ENCODE measurements at regions not wholly inside any gene's neighbourhood (a gene's known extent, or its start where the extent isn't known, plus 50 kb on each side); places are given as distances from the start of the nearest gene placed in this dataset.
"Not testable (repeated sequence)": the region's sequence is repeated elsewhere in the genome, so short reads cannot be mapped to it uniquely, and the experiment has no call there.

DNA sequence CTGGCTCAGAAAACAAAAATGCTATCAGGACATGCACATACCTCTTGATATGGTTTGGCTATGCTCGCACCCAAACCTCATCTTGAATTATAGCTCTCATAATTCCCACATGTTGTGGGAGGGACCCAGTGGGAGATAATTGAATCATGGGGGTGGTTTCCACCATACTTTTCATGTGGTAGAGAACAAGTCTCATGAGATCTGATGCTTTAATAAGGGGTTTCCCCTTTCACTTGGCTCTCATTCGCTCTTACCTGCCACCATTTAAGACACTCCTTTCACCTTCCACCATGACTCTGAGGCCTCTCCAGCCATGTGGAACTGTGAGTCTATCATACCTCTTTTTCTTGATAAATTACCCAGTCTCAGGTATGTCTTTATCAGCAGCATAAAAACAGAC, 958.6 kb downstream of the TRAM1L1 start:
- Histone ChIP-seq H3K4me1 (ENCODE audit: control insufficient read depth in 1 of 2, insufficient read depth in 2 of 2, low read length in 2 of 2) (no peaks in the 10 kb centered on the region), H3K4me3 (ENCODE audit: low read depth in 1 of 2, low read length in 2 of 2) (no peak overlapping the region), H3K9me3 (ENCODE audit: control insufficient read depth in 1 of 2, low read length in 2 of 2) (no peaks in the 10 kb centered on the region), H3K27ac (ENCODE audit: low read length) (no peak overlapping the region), H3K27me3 (ENCODE audit: low read depth, low read length) (no peaks in the 10 kb centered on the region), H3K36me3 (ENCODE audit: control insufficient read depth in 1 of 2, insufficient read depth in 2 of 2, low read length in 2 of 2) (no peaks in the 10 kb centered on the region)

DNA sequence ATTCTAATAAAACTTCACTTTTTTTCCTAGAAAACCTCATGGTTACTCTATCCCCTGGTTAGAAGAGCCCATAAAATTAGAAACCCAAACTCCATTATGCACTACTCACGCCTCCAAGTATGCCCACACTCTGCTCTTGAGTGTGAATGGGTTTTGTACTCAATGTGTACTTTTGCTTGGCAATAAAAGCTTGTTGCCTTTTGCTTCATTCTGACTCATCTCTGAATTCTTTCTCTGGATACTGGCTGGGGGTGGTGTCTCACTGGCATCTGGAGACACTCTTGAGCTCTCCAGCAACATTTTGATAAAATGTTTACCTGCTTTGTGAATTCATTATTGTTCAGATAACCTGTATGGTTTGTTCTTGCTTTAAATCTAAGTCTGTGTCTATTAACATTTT, 963.3 kb downstream of the TRAM1L1 start:
- H3K4me1 ChIP-seq (ENCODE audit: control insufficient read depth in 1 of 2, insufficient read depth in 2 of 2, low read length in 2 of 2): no peaks in the 10 kb centered on the region
- H3K4me3 ChIP-seq (ENCODE audit: low read depth in 1 of 2, low read length in 2 of 2): no peak overlapping the region
- no peak overlapping the region for H3K27ac ChIP-seq (ENCODE audit: low read length)
- no peaks in the 10 kb centered on the region for H3K9me3 ChIP-seq (ENCODE audit: control insufficient read depth in 1 of 2, low read length in 2 of 2)
- no peaks in the 10 kb centered on the region for H3K36me3 ChIP-seq (ENCODE audit: control insufficient read depth in 1 of 2, insufficient read depth in 2 of 2, low read length in 2 of 2)
- no peaks in the 10 kb centered on the region for H3K27me3 ChIP-seq (ENCODE audit: low read depth, low read length)

DNA sequence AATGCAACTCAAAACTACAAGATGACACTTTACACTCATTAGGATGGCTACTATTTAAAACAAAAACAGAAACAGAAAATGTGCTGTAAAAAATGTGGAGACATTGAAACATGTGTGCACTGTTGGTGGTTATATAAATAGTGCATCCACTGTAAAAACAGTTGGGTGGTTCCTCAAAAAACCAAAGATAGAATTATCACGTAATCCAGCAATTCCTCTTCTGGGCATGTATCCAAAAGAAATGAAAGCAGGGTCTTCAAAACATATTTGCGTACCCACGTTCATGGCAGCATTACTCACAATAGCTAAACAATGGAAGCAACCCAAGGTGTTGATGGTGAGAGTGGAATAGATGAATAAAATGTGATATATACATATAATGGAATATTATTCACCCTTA, 967.2 kb downstream of the TRAM1L1 start:
- H3K27me3 ChIP-seq (ENCODE audit: low read depth, low read length): no peaks in the 10 kb centered on the region
- no peak overlapping the region for H3K27ac ChIP-seq (ENCODE audit: low read length)
- no peaks in the 10 kb centered on the region for H3K9me3 ChIP-seq (ENCODE audit: control insufficient read depth in 1 of 2, low read length in 2 of 2)
- no peaks in the 10 kb centered on the region for H3K36me3 ChIP-seq (ENCODE audit: control insufficient read depth in 1 of 2, insufficient read depth in 2 of 2, low read length in 2 of 2)
- no peaks in the 10 kb centered on the region for H3K4me1 ChIP-seq (ENCODE audit: control insufficient read depth in 1 of 2, insufficient read depth in 2 of 2, low read length in 2 of 2)
- H3K4me3 ChIP-seq (ENCODE audit: low read depth in 1 of 2, low read length in 2 of 2): no peak overlapping the region

GRCh38 chr4:116112861-116113260, 972.5 kb downstream of the TRAM1L1 start:
- not testable (repeated sequence) for H3K9me3 ChIP-seq (ENCODE audit: control insufficient read depth in 1 of 2, low read length in 2 of 2); H3K27me3 ChIP-seq (ENCODE audit: low read depth, low read length); H3K4me1 ChIP-seq (ENCODE audit: control insufficient read depth in 1 of 2, insufficient read depth in 2 of 2, low read length in 2 of 2); H3K4me3 ChIP-seq (ENCODE audit: low read depth in 1 of 2, low read length in 2 of 2); H3K36me3 ChIP-seq (ENCODE audit: control insufficient read depth in 1 of 2, insufficient read depth in 2 of 2, low read length in 2 of 2); H3K27ac ChIP-seq (ENCODE audit: low read length)

DNA sequence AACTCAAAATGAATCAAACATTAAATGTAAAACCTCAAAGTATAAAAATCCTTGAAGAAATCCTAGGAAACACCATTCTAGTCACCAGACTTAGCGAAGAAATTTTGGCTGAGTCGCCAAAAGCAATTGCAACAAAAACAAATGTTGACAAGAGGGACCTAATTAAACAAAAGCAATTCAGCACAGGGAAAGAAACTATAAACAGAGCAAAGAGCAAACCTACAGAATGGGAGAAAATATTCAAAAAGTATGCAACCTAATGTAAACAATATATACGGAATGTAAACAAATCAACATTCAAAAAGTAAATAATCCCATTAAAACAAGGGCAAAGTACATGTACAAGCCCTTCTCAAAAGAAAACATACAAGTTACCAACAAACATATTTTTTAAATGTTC, 974.7 kb downstream of the TRAM1L1 start:
- Histone ChIP-seq H3K27ac (ENCODE audit: low read length) (no peak overlapping the region), H3K27me3 (ENCODE audit: low read depth, low read length) (no peaks in the 10 kb centered on the region), H3K4me1 (ENCODE audit: control insufficient read depth in 1 of 2, insufficient read depth in 2 of 2, low read length in 2 of 2) (no peaks in the 10 kb centered on the region), H3K4me3 (ENCODE audit: low read depth in 1 of 2, low read length in 2 of 2) (no peak overlapping the region), H3K36me3 (ENCODE audit: control insufficient read depth in 1 of 2, insufficient read depth in 2 of 2, low read length in 2 of 2) (no peaks in the 10 kb centered on the region), H3K9me3 (ENCODE audit: control insufficient read depth in 1 of 2, low read length in 2 of 2) (no peaks in the 10 kb centered on the region)

DNA sequence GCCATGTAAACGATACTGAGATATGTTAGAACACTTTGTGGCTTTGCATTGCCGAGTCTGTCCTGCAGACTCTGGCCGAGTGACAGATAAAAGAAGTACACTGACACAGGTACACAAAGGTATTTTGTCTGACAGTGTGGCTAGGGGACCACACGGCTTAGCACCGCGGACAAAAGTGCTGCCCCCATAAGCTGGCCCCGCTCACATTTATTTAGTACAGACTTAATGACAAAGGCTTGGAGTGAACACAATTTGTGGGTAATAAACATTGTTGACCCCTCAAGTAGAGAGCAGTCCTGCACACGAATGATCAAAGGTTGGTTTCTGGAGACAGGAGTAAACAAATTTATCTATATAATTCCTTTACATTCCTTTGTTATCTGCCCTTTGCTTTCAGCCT, 976.8 kb downstream of the TRAM1L1 start:
- Histone ChIP-seq H3K27ac (ENCODE audit: low read length) (no peak overlapping the region), H3K9me3 (ENCODE audit: control insufficient read depth in 1 of 2, low read length in 2 of 2) (no peaks in the 10 kb centered on the region), H3K36me3 (ENCODE audit: control insufficient read depth in 1 of 2, insufficient read depth in 2 of 2, low read length in 2 of 2) (no peaks in the 10 kb centered on the region), H3K27me3 (ENCODE audit: low read depth, low read length) (no peaks in the 10 kb centered on the region), H3K4me1 (ENCODE audit: control insufficient read depth in 1 of 2, insufficient read depth in 2 of 2, low read length in 2 of 2) (no peaks in the 10 kb centered on the region), H3K4me3 (ENCODE audit: low read depth in 1 of 2, low read length in 2 of 2) (no peak overlapping the region)

- H3K9me3 ChIP-seq (ENCODE audit: control insufficient read depth in 1 of 2, low read length in 2 of 2): peaks cover 5 to 8% of the 10 kb centered on the region in 2 donors
- H3K27ac ChIP-seq (ENCODE audit: low read length): no peak overlapping the region
- no peak overlapping the region for H3K4me3 ChIP-seq (ENCODE audit: low read depth in 1 of 2, low read length in 2 of 2)
- no peaks in the 10 kb centered on the region for H3K4me1 ChIP-seq (ENCODE audit: control insufficient read depth in 1 of 2, insufficient read depth in 2 of 2, low read length in 2 of 2)
- H3K27me3 ChIP-seq (ENCODE audit: low read depth, low read length): no peaks in the 10 kb centered on the region
- no peaks in the 10 kb centered on the region for H3K36me3 ChIP-seq (ENCODE audit: control insufficient read depth in 1 of 2, insufficient read depth in 2 of 2, low read length in 2 of 2)
Observed at GRCh38 chr4:116101321-116101720, 984.1 kb downstream of the TRAM1L1 start.

GRCh38 chr4:116099596-116099995, 985.8 kb downstream of the TRAM1L1 start:
- Histone ChIP-seq H3K9me3 (ENCODE audit: control insufficient read depth in 1 of 2, low read length in 2 of 2) (peaks cover 5 to 8% of the 10 kb centered on the region in 2 donors), H3K4me1 (ENCODE audit: control insufficient read depth in 1 of 2, insufficient read depth in 2 of 2, low read length in 2 of 2) (no peaks in the 10 kb centered on the region), H3K27me3 (ENCODE audit: low read depth, low read length) (no peaks in the 10 kb centered on the region), H3K4me3 (ENCODE audit: low read depth in 1 of 2, low read length in 2 of 2) (no peak overlapping the region), H3K36me3 (ENCODE audit: control insufficient read depth in 1 of 2, insufficient read depth in 2 of 2, low read length in 2 of 2) (no peaks in the 10 kb centered on the region), H3K27ac (ENCODE audit: low read length) (no peak overlapping the region)

DNA sequence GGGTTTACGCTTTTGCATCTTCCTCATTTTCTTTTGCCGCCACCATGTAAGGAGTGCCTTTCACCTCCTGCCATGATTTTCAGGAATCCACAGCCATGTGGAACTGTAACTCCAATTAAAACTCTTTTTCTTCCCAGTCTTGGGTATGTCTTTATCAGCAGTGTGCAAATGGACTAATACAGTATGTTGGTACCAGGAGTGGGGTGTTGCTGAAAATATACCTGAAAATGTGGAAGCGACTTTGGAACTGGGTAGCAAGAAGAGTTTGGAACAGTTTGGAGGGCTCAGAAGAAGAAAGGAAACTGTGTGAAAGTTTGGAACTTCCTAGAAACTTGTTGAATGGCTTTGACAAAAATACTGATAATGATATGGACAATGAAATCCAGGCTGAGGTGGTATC, 983.9 kb upstream of the NDST4 start:
- not testable (repeated sequence) for H3K27ac ChIP-seq (ENCODE audit: low read length); H3K36me3 ChIP-seq (ENCODE audit: control insufficient read depth in 1 of 2, insufficient read depth in 2 of 2, low read length in 2 of 2); H3K4me1 ChIP-seq (ENCODE audit: control insufficient read depth in 1 of 2, insufficient read depth in 2 of 2, low read length in 2 of 2); H3K4me3 ChIP-seq (ENCODE audit: low read depth in 1 of 2, low read length in 2 of 2); H3K9me3 ChIP-seq (ENCODE audit: control insufficient read depth in 1 of 2, low read length in 2 of 2); H3K27me3 ChIP-seq (ENCODE audit: low read depth, low read length)

GRCh38 chr4:116092961-116093360, 979.5 kb upstream of the NDST4 start:
- Histone ChIP-seq H3K27me3 (ENCODE audit: low read depth, low read length) (no peaks in the 10 kb centered on the region), H3K4me1 (ENCODE audit: control insufficient read depth in 1 of 2, insufficient read depth in 2 of 2, low read length in 2 of 2) (no peaks in the 10 kb centered on the region), H3K27ac (ENCODE audit: low read length) (no peak overlapping the region), H3K9me3 (ENCODE audit: control insufficient read depth in 1 of 2, low read length in 2 of 2) (peaks cover 2 to 8% of the 10 kb centered on the region in 2 donors), H3K4me3 (ENCODE audit: low read depth in 1 of 2, low read length in 2 of 2) (no peak overlapping the region), H3K36me3 (ENCODE audit: control insufficient read depth in 1 of 2, insufficient read depth in 2 of 2, low read length in 2 of 2) (no peaks in the 10 kb centered on the region)

DNA sequence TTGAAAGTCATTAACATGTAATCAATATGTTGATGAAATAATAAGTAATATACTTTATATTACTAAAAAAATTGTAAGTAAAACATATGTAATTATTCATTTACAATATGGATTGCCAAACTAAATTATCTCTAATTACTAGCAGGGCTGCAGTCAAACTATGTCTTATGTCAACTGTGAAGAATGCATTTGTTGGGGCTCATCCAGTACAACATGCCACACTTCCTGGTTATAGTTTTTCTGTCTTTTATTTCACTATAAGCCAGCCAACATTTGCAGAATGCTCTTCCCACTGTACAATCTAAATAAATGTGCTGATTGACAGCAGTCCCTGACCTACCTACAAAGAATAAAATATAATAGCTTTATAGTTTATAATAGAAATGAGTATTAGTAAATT, 975.4 kb upstream of the NDST4 start:
- Histone ChIP-seq H3K4me1 (ENCODE audit: control insufficient read depth in 1 of 2, insufficient read depth in 2 of 2, low read length in 2 of 2) (no peaks in the 10 kb centered on the region), H3K9me3 (ENCODE audit: control insufficient read depth in 1 of 2, low read length in 2 of 2) (no peaks in the 10 kb centered on the region), H3K27me3 (ENCODE audit: low read depth, low read length) (no peaks in the 10 kb centered on the region), H3K27ac (ENCODE audit: low read length) (no peak overlapping the region), H3K4me3 (ENCODE audit: low read depth in 1 of 2, low read length in 2 of 2) (no peak overlapping the region), H3K36me3 (ENCODE audit: control insufficient read depth in 1 of 2, insufficient read depth in 2 of 2, low read length in 2 of 2) (no peaks in the 10 kb centered on the region)

DNA sequence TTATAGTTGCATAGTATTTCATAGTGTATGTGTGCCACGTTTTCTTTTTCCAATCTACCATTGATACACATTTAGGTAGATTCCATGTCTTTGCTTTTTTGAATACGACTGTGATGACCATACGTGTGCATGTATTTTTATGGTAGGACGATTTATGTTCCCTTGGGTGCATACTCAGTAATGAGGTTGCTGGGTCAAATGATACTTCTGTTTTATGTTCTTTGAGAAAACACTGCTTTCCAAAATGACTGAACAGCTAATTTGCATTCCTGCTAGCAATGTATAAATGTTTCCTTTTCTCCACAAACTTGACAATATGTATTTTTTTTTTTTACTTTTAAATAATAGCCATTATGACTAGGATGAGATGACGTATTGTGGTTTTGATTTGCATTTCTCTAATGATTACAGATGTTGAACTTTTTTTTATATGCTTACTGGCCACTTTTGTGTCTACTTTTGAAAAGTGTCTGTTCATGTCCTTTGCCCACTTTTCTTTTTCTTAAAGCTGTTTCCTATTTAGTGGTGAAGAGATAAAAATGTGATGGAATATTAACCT, 969.5 kb upstream of the NDST4 start:
- no peak overlapping the region for H3K27ac ChIP-seq (ENCODE audit: low read length)
- no peaks in the 10 kb centered on the region for H3K27me3 ChIP-seq (ENCODE audit: low read depth, low read length)
- peaks cover 0 to 4% of the 10 kb centered on the region in 2 donors for H3K9me3 ChIP-seq (ENCODE audit: control insufficient read depth in 1 of 2, low read length in 2 of 2)
- no peak overlapping the region for H3K4me3 ChIP-seq (ENCODE audit: low read depth in 1 of 2, low read length in 2 of 2)
- no peaks in the 10 kb centered on the region for H3K36me3 ChIP-seq (ENCODE audit: control insufficient read depth in 1 of 2, insufficient read depth in 2 of 2, low read length in 2 of 2)
- H3K4me1 ChIP-seq (ENCODE audit: control insufficient read depth in 1 of 2, insufficient read depth in 2 of 2, low read length in 2 of 2): no peaks in the 10 kb centered on the region
